Lung (tissue), 11 donors: ENCODE measurements at regions not wholly inside any gene's neighbourhood (a gene's known extent, or its start where the extent isn't known, plus 50 kb on each side); places are given as distances from the start of the nearest gene placed in this dataset.

ENCODE experiments used
- ATAC-seq: fragments of 200-7000 bp; cut with Tn5 transposase; one replicate; pipeline ENCODE4 v1.9.1; 2020; ENCODE audit warnings: moderate number of reproducible peaks; ENCODE audit not compliant: insufficient read depth, low FRiP score
- DNase-seq, 3 donors: peaks; one replicate each; pipeline ENCODE4 v3.0.0-alpha.2; 2013 to 2017
- H3K27ac ChIP-seq, 2 donors: one replicate each; pipeline ENCODE4 v1.5.1; 2013; ENCODE audit warnings: mild to moderate bottlenecking in 2 of 2, moderate library complexity in 2 of 2, control low read depth in 1 of 2, inconsistent platforms in 1 of 2, low read depth in 1 of 2, low read length in 1 of 2
- H3K27me3 ChIP-seq, 3 donors: one replicate each; pipeline ENCODE4 v1.5.1; 2013; ENCODE audit warnings: low read length in 2 of 3; ENCODE audit not compliant: control insufficient read depth in 3 of 3, insufficient read depth in 3 of 3
- H3K36me3 ChIP-seq, 4 donors: one replicate each; pipeline ENCODE4 v1.5.1; 2013; ENCODE audit warnings: low read length in 4 of 4, mild to moderate bottlenecking in 1 of 4, moderate library complexity in 1 of 4; ENCODE audit not compliant: control insufficient read depth in 4 of 4, insufficient read depth in 4 of 4
- H3K4me1 ChIP-seq, 5 donors: one replicate each; pipeline ENCODE4 v1.5.1; 2013; ENCODE audit warnings: low read length in 5 of 5, mild to moderate bottlenecking in 2 of 5, moderate library complexity in 1 of 5; ENCODE audit not compliant: control insufficient read depth in 5 of 5, insufficient read depth in 5 of 5
- H3K4me3 ChIP-seq: one replicate; pipeline ENCODE4 v1.5.1; 2013; ENCODE audit warnings: mild to moderate bottlenecking, control low read depth, moderate library complexity
- H3K9ac ChIP-seq, 2 donors: one replicate each; pipeline ENCODE4 v1.5.1; 2013; ENCODE audit warnings: low read length in 2 of 2, control low read depth in 1 of 2; ENCODE audit not compliant: insufficient read depth in 1 of 2
- H3K9me3 ChIP-seq, 4 donors: one replicate each; pipeline ENCODE4 v1.5.1; 2013; ENCODE audit warnings: low read length in 3 of 4, mild to moderate bottlenecking in 1 of 4, moderate library complexity in 1 of 4; ENCODE audit not compliant: control insufficient read depth in 4 of 4, insufficient read depth in 3 of 4
- CTCF ChIP-seq: IDR thresholded peaks from 2 replicates; pipeline ENCODE4 v1.5.1; 2012; ENCODE audit warnings: mild to moderate bottlenecking; ENCODE audit errors: control extremely low read depth, extremely low read depth
- WGBS, 2 donors: extraction: QIAGEN DNeasy Blood & Tissue Kit; methylation state at CpG; one replicate each; pipeline ENCODE4 v1.1.7; 2013; 5-methylcytosine and 5-hydroxymethylcytosine counted together
- donor health status: control.
- donor health status: control.
- donor health status: Bipolar disorder and iron deficiency.
- donor health status: healthy.
- donor health status: DM: yes; HTN: yes; CAD: no.

GRCh38 chr9:15033316-15033715 is 123.1 kb upstream of the FREM1 start:
- Histone ChIP-seq H3K4me3 (no peak overlapping the region), H3K9ac (no peak overlapping the region), H3K27me3 (no peaks in the 10 kb centered on the region), H3K4me1 (no peaks in the 10 kb centered on the region), H3K9me3 (no peaks in the 10 kb centered on the region), H3K36me3 (no peaks in the 10 kb centered on the region), H3K27ac (no peak overlapping the region)
- no peak for TF ChIP-seq CTCF
- ATAC-seq (no peak), DNase-seq (no peak)
- 94 to 97% methylated on average over 4 of the region's 4 CpGs for WGBS, 2 donors

- Histone ChIP-seq H3K9me3 (no peaks in the 10 kb centered on the region), H3K27ac (no peak overlapping the region), H3K27me3 (no peaks in the 10 kb centered on the region), H3K36me3 (no peaks in the 10 kb centered on the region), H3K4me1 (no peaks in the 10 kb centered on the region), H3K9ac (no peak overlapping the region), H3K4me3 (no peak overlapping the region)
- ATAC-seq (no peak), DNase-seq (no peak)
- TF ChIP-seq CTCF = no peak
- WGBS, 2 donors = 92 to 93% methylated on average over 1 of the region's 1 CpG
Measured at GRCh38 chr9:15032860-15033259, 122.6 kb upstream of the FREM1 start.

- no peak overlapping the region for H3K27ac ChIP-seq
- TF ChIP-seq CTCF = no peak
- no peak overlapping the region for H3K4me3 ChIP-seq
- 63 to 68% methylated on average over 1 of the region's 1 CpG for whole genome bisulfite sequencing, 2 donors
- no peaks in the 10 kb centered on the region for H3K9me3 ChIP-seq
- DNase-seq (no peak), ATAC-seq (no peak)
- H3K4me1 ChIP-seq = no peaks in the 10 kb centered on the region
- H3K9ac ChIP-seq = no peak overlapping the region
- H3K27me3 ChIP-seq = no peaks in the 10 kb centered on the region
- H3K36me3 ChIP-seq = no peaks in the 10 kb centered on the region
Measured at GRCh38 chr9:15021146-15021545, 110.9 kb upstream of the FREM1 start.

GRCh38 chr9:15018096-15018637 is 107.9 kb upstream of the FREM1 start:
- Histone ChIP-seq H3K27me3 (no peaks in the 10 kb centered on the region), H3K9me3 (no peaks in the 10 kb centered on the region), H3K36me3 (no peaks in the 10 kb centered on the region), H3K9ac (no peak overlapping the region), H3K4me3 (no peak overlapping the region), H3K4me1 (no peaks in the 10 kb centered on the region), H3K27ac (no peak overlapping the region)
- 83 to 85% methylated on average over 6 of the region's 6 CpGs for WGBS, 2 donors
- ATAC-seq (no peak), DNase-seq (no peak)
- TF ChIP-seq CTCF = no peak
